ENCODE measurements at regions not wholly inside any gene's neighbourhood (a gene's known extent, or its start where the extent isn't known, plus 50 kb on each side); places are given as distances from the start of the nearest gene placed in this dataset.

- TF ChIP-seq CTCF (IDR thresholded peaks at IDR 0.05) (no peak), POLR2A (IDR thresholded peaks at IDR 0.05) (no peak)
These were observed 64.9 kb upstream of the DYNLT3 start for GRCh38 chrX:37912304-37912703.

All from thyroid gland (tissue), 4 donors.